Nephron (organoid): ENCODE measurements at regions not wholly inside any gene's neighbourhood (a gene's known extent, or its start where the extent isn't known, plus 50 kb on each side); places are given as distances from the start of the nearest gene placed in this dataset.
"Not testable (repeated sequence)": the region's sequence is repeated elsewhere in the genome, so short reads cannot be mapped to it uniquely, and the experiment has no call there.

ENCODE experiments used
- H3K27ac Mint-ChIP-seq, 3 experiments: 2 replicates each; pipeline ENCODE4 v1.8.0; 2020; ENCODE audit warnings: mixed read lengths in 3 of 3, mild to moderate bottlenecking in 2 of 3, moderate library complexity in 1 of 3
- H3K27me3 Mint-ChIP-seq: 2 replicates; pipeline ENCODE4 v1.8.0; 2021; ENCODE audit warnings: low read depth, mild to moderate bottlenecking, moderate library complexity, mixed read lengths
- H3K36me3 Mint-ChIP-seq: 2 replicates; pipeline ENCODE4 v1.8.0; 2020; ENCODE audit warnings: low read depth, mixed read lengths
- H3K4me1 Mint-ChIP-seq: 2 replicates; pipeline ENCODE4 v1.8.0; 2020; ENCODE audit warnings: mixed read lengths
- H3K4me3 Mint-ChIP-seq, 3 experiments: 2 replicates each; pipeline ENCODE4 v1.8.0; 2020; ENCODE audit warnings: mild to moderate bottlenecking in 3 of 3, mixed read lengths in 3 of 3, moderate library complexity in 2 of 3
- H3K9me3 Mint-ChIP-seq: 2 replicates; pipeline ENCODE4 v1.8.0; 2020; ENCODE audit warnings: mixed read lengths
- CTCF ChIP-seq, 3 experiments: fragments of 200-600 bp; sonication (generic); IDR thresholded peaks; one replicate each; pipeline ENCODE4 v1.5.0; 2021; ENCODE audit warnings: antibody characterized with exemption in 3 of 3; ENCODE audit not compliant: unreplicated experiment in 3 of 3

DNA sequence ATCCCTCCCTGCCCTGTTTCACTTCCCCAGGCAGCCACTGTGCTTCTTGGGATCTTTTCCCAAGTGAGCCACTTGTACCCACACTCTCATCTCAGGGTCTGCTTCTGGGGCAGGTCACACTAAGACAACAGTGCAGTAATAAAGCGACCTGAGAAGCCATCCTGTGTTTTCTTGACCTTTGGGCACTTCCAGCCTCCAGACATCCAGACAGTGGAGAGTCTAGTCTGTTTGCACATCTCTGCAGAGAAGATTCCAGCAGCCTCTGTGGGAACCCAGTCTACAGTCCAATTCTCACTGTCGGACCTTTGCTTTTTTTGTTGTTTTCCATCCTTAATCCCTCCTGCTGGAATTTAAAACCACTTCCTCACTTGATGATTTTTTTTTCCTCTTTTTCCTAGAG is 50.3 kb upstream of the ATP6AP2 start:
- no peak for TF ChIP-seq CTCF (IDR thresholded peaks at IDR 0.05; ENCODE audit: unreplicated experiment in 3 of 3)
- Mint-ChIP-seq H3K4me3 (peak overlapping the region; percentile 29 to 60 (median 35)), H3K27ac (peak overlapping the region; percentile 91 to 99 (median 98)), H3K36me3 (no peaks in the 10 kb centered on the region), H3K4me1 (peaks cover 22% of the 10 kb centered on the region), H3K27me3 (no peaks in the 10 kb centered on the region), H3K9me3 (peaks cover 13% of the 10 kb centered on the region)

DNA sequence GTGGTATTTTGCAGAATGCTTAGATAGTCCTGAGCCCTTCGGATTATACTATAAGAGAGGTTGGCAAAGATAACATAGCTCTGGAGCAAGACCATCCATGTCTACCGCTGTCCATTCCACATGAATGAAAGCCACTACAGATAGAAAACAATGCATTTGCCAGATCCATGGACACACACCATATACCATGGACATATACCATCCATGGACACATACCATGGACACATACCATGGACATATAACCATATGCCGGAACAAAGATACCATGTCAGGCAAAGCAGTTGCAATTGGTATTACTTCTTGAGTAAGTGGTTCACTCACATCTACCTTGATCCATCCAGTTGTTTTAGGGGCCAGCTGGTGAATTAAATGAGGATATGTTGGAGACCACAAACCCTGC is 53.2 kb upstream of the ATP6AP2 start:
- Mint-ChIP-seq H3K27me3 (no peaks in the 10 kb centered on the region), H3K4me3 (no peak overlapping the region), H3K36me3 (no peaks in the 10 kb centered on the region), H3K4me1 (peaks cover 17% of the 10 kb centered on the region), H3K9me3 (peaks cover 16% of the 10 kb centered on the region), H3K27ac (no peak overlapping the region)
- no peak for TF ChIP-seq CTCF (IDR thresholded peaks at IDR 0.05; ENCODE audit: unreplicated experiment in 3 of 3)

GRCh38 chrX:40526412-40526811 is 54.4 kb upstream of the ATP6AP2 start:
- Mint-ChIP-seq H3K27ac (no peak overlapping the region), H3K9me3 (peaks cover 16% of the 10 kb centered on the region), H3K4me1 (peaks cover 12% of the 10 kb centered on the region), H3K27me3 (no peaks in the 10 kb centered on the region), H3K4me3 (no peak overlapping the region), H3K36me3 (no peaks in the 10 kb centered on the region)
- no peak for TF ChIP-seq CTCF (IDR thresholded peaks at IDR 0.05; ENCODE audit: unreplicated experiment in 3 of 3)

DNA sequence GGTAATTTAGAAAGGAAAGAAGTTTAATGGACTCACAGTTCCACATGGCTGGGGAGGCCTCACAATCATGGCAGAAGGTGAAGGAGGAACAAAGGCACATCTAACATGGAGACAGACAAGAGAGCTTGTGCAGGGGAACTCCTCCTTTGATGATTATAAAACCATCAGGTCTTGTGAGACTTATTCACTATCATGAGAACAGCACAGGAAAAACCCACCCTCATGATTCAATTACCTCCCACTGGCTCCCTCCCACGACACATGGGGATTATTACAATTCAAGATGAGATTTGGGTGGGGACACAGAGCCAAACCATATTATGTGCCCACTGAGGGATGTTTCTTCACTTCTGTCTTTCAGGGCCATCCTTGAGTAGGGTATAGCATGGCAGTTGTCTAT is 54.9 kb upstream of the ATP6AP2 start:
- not testable (repeated sequence) for H3K27ac Mint-ChIP-seq, H3K4me1 Mint-ChIP-seq, H3K27me3 Mint-ChIP-seq, H3K4me3 Mint-ChIP-seq, H3K36me3 Mint-ChIP-seq
- peaks cover 19% of the 10 kb centered on the region for H3K9me3 Mint-ChIP-seq

DNA sequence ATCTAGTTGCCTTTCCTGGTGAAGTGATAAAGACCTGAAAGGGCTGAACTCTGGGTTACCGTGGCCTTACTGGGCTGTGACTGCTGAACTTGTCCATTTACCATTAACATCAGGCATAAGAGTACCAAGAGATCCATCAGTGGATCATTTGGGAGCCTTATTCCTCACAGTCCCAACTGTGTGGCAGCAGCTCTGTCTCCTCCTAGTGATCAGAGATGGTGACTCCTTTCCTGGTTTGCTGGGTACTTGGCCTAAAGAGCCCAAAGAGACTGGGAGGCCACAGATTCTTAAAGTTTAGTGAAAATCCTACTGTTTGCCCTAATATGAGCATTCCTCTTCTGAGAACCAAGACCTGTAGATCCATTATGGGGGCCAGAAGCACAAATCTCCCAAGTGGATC is 56.3 kb upstream of the ATP6AP2 start:
- Mint-ChIP-seq H3K4me1 (no peaks in the 10 kb centered on the region), H3K9me3 (peaks cover 22% of the 10 kb centered on the region), H3K27ac (no peak overlapping the region), H3K36me3 (no peaks in the 10 kb centered on the region), H3K4me3 (no peak overlapping the region), H3K27me3 (peaks cover 6% of the 10 kb centered on the region)
- TF ChIP-seq CTCF (IDR thresholded peaks at IDR 0.05; ENCODE audit: unreplicated experiment in 3 of 3): no peak

DNA sequence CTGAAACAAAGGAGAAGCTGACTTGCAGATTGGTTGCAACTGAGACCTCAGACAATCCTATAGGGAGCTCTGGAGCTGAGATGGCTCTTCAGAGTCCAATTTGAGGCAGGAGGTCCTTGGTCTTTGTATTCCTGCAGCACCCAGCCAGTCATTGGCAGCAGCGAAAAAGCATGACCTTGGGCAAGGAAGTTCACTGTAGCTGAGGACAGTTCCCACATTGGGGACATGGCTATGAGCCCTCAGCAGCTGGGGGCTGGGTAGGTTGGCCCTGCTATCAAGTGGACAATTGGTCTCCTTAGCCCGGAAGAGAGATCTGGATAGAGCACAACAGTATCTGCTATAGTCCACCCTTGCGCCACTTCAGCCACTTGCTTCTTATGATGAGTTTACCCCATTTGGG is 56.9 kb upstream of the ATP6AP2 start:
- Mint-ChIP-seq H3K36me3 (no peaks in the 10 kb centered on the region), H3K9me3 (peaks cover 20% of the 10 kb centered on the region), H3K4me3 (no peak overlapping the region), H3K4me1 (no peaks in the 10 kb centered on the region), H3K27ac (peak overlapping the region in 1 of 3 experiments; percentile 50), H3K27me3 (peaks cover 6% of the 10 kb centered on the region)
- TF ChIP-seq CTCF (IDR thresholded peaks at IDR 0.05; ENCODE audit: unreplicated experiment in 3 of 3): no peak
